Mesenteric fat pad (tissue), 1 donor: ENCODE measurements at regions not wholly inside any gene's neighbourhood (a gene's known extent, or its start where the extent isn't known, plus 50 kb on each side); places are given as distances from the start of the nearest gene placed in this dataset.

Source experiments
- DNase-seq: peaks from one replicate; pipeline ENCODE4 v3.0.0-alpha.2; 2020; ENCODE audit warnings: low spot score
- donor health status: DM: yes; HTN: yes; CAD: no.

DNA sequence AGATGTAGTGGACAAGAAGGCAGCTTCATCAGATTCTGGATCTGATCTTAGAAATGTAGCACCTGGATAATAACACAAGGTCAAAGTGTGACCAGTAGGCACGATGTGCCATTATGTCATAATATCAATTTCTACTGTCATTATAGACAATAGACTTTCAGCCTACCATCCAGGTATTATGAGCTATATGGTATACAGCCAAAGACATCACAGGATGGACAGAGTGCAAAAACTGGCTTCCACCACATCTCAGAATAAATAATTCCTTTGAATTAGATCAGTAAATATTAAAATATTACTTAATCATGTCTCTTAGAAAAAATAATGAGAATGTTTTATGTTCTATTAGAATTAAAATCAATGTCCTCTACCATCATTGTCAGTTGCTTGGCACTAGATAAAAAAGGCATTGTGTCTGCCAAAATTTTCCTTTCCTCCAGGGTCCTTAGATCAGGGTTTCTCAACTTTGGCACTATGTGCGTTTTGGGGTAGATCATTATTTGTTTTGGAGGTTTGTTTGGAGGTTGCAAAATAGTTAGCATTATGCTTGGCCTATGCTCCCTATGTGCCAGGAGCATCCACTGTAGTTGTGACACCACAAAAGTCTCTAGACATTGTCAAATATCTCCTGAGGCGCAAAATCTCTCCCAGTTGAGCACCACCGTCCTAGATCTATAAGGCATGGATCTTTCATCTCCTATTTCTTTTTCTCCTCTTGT is 86.7 kb upstream of the NRIP1 start:
- no peak for DNase-seq

DNA sequence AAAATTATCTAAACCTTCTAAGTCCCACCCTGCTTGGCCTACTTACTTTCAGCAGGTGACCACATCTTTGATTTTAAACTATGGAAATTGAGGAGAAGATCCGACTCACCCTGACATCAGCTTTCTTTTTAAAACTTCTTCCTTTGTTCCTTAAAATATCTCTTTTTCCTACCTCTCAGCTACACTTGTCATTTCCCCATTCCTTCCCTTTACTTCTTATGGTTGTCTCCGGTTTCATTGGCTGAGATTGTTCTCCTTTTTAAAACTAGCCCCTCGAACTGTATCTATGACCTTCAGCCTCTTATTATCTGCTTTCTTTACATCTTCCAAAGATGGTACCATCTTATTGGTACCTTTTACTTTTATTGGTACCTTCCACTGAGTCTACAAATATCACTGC is 87.8 kb upstream of the NRIP1 start:
- DNase-seq: no peak

DNA sequence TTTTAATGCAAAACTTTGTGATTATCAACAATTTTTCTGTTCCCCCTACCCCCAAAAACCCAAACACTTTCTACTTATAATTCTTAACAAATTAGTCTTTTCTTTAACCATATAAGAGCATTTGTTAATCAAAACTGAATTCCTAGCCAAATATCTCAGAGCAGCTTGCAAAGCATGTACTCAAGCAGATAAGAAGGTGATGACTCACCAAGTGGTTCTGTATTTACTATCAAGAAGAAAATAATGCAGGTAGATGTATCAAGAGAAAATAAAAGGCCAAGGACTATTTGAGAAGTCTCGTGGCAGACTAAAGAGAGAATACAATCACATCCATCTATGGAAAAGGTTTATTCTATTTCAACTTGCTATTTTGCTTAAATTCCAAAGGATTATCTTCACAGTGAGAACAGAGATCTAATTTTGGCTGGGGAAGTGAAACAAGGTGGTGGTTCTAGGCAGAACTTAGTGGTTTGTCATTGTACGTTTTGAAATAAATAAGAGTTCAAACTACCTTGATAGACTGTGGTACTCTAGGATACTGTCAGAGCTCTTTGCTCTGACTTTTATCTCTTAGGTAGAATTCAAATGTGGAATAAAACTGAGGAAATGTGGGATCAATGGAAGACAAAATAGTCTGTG is 94.7 kb upstream of the NRIP1 start:
- no peak for DNase-seq

DNA sequence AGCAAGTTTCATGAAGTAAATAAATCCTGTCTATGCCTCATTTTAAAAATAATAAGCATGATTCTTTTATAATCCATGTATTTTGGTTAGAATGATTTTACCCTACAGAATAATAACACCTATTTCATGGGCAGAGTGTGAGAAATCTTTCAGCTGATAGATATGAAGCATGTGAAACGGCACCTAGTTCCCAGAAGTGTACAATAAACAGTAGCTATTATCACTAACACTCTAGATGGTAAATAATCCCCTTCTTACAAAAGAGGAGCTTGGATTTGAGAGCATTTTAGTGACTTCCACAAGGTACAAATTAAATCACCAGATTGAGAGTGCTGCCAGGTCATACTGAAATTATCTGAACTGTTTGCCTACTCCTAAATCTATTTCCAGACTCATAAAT is 95.3 kb upstream of the NRIP1 start:
- DNase-seq: no peak

DNA sequence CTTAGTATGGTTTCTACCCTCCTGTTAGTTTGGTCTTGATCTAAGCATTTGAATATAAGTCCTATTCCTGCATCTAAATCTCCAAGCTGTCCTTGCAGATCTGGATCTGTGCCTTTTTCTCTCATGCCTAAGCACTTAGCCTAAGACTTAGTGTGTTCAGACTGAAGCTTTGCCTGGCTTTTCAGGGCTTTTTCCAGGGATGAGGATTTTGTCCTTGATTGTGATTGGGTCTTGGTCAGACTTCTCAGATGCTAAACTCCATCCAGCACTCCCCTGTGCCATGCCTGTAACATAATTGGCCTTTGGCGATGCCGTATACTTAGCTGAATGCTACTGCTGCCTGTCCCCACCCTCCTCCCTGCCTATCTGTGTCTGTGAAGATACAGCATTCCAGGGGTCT is 98.1 kb upstream of the NRIP1 start:
- no peak for DNase-seq

DNA sequence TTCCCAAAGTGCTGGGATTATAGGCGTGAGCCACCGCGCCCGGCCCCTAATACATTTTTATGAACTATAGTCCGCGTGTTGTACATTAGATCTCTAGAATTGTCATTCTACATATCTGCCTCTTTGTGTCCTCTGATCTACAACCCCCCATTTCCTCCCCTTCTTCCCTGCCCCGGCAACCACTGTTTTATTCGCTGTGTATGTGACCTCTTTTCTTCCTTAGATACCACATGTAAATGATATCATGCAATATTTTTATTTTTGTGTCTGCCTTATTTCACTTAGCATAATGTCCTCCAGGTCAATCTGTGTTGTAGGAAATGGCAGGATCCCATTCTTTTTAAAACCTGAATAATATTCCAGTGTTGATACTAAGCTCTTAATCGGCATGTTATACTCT is 99.5 kb upstream of the NRIP1 start:
- DNase-seq: no peak

DNA sequence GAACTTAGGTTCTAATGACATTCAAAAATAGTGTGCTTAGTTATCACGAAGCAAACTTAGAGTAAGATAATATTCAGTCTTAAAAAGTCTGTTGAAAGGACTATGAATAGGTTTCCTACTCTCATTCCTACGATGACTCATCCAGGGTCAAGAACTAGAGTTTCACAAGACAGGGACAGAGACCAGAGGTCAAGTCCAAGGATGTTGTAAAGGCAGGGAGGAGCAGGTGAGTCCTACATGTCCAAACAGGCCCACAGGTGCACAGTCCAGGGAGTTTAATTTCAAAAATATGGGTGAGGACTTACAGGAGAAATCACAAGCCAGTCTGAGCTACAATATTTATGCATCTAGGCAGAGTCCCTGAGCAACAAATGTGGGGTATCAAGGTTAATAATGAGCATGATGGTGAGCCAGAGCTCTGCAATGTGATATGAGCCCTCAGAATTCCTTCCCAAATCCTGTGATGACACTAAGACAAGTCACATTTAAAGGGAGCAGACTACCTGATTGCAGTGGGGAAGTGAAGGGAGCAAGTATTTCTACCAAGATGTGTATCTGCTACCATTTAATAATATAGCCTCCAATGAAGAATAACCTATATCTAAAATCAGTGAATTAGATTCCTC is 100.0 kb upstream of the NRIP1 start:
- no peak for DNase-seq

DNA sequence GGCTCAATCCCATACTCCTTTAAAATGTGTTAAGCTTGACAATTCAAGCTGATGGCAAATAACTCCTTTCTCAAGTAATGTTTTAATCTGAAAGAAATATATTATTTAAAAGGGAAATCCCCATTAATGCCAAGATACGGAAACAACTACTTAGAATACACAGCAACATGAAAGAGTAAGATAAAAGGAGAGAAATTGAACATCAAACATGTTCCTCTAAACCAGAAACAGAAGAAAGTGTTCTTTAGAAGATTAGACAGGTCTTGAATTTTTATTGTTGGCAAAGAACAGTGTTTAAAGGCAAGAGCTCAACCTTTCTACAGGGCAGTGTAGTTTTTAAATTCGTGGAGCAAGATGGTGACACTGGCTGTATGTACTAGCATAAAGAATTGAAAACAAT is 105.8 kb upstream of the NRIP1 start:
- no peak for DNase-seq

DNA sequence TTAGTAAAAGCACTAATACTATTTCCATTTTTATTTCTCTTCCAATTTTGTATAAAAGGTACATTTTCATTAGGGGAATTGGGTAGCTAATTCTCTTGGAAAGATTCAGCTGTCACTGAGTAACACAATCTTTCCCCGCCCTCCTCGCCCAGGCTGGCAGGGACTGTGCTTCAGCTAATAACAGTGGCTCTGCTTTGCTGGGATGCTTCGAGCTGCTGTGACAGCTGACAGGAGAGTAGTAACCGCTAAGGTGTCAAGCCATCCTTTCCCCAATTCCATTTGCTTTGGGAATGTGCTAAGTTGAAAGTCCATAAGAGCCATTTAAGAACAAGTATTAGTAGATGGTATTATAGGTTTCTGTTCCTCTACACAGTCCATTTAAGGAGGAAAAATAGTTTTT is 106.7 kb upstream of the NRIP1 start:
- no peak for DNase-seq

DNA sequence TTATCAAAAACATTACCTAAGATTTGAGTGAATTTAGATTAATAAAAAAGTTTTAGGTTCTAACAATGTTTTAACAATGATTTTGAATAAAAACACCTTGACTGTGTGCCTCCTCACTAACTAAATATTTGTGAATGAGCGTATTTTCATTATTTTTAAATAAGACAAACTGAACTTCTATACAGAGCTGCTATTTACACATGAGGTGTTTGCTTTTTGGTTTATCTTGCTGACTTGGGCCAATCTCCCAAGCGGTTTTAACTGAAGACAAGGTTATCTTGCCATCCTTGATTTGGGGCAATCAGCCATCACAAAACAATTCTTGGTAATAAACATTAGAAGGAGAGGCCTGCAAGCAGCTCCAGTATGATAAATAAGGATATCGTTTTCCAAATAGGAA is 108.2 kb upstream of the NRIP1 start:
- DNase-seq: no peak

DNA sequence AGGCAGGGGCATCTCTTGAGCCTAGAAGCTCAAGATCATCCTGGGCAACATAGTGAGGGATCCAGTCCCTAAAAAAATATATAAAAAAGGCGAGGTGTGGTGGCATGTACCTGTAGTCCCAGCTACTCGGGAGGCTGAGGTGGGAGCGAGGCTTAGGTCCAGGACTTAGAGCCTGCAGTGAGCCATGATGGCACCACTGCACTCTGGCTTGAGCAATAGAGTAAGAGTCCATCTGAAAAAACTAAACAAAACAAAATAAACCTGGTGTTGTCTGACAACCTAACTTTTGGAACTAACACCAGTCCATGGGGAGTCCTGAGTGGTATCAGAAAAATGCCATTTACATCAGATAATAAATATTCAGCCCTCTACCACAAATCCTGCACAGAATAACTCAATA is 110.1 kb upstream of the NRIP1 start:
- no peak for DNase-seq

DNA sequence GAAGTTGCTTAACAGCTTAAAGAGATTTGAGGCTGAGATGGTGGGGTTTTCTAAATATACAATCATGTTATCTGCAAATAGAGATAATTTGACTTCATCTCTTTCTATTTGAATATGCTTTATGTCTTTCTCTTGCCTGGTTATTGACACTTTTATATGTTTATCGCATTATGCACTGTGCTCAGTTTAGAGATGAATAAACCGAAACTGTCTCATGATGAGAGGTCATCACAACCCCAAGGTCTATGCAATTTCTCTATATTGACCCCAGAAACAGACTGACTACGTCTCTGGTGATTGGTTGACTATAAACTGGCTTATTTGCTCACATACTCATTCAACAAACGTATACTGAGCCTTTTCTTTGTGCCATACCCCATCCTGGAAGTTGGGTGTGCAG is 117.9 kb upstream of the NRIP1 start:
- no peak for DNase-seq

DNA sequence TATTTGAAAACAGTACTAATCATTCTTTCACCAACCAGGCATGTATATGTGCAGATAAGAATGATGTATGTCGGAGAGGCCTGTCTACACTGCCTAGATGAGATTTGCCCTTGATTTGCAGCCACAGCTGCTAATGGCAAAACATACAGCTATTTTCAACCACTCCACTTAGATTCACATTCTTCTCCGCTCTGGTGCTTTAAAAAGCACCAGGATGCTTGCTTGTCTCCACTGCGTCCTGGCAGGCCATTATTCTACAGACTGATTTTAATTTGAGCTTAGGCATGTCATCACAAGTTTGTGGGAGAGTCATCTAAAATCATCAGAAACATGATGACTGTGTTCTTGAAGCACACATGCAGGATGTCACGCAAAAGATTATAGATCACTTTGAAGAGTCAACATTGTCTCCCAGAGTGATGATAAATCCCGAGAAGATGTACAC is 119.0 kb upstream of the NRIP1 start:
- DNase-seq: no peak

DNA sequence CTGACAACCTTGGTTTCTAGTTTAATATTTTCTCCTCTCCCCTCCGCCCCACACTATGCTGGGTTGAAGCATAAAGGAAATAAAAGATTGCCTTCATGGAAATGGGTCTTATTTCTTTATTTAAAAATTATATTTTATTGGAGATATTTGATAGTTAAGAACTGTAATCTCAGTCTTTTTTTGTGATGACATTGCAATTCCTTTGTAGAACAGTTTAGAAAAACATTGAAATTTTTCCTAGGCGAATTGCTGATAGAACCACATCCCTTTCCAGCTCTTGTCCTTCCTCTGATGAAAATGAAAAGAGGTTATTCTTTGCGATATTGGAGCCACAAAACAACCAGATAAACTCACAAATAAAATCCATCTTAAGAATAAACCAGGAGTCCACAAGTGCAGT is 125.6 kb upstream of the NRIP1 start:
- DNase-seq: no peak

DNA sequence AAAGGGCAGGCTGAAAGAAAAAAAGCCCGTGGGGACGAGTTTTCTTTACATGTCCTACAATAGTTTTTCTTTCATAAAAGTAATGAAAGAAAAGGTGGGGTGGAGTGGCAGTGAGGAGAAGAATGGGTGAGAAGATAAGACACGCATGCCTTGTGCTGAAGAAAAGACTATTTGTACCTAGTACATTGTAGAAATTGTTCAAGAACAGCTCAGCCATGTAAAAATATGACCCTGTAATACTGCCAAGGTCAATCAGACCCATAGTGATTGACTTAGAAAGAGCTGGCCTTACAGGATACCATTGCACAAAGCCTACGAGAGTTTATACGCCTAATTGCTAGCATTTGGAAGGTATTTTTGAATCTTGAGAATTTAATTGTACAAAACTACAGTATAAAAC is 126.0 kb upstream of the NRIP1 start:
- DNase-seq: no peak

DNA sequence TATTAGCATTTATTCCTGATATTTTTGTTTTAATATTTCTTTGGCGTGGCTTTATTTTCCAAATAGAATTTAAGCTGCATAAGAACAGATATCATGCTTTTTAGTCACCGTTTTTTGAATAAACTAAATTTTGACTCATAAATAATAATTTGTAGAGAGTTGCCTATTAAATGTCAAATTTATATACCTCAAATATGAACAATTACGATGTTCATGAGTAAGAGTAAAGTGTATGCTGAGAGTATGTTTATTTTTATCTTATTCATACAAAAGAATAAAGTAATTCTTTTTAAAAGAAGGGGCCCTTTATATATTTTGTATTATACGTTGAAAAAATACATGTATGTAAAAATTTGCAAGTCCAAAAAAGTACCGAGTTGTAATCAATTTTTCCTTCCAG is 126.5 kb upstream of the NRIP1 start:
- no peak for DNase-seq

DNA sequence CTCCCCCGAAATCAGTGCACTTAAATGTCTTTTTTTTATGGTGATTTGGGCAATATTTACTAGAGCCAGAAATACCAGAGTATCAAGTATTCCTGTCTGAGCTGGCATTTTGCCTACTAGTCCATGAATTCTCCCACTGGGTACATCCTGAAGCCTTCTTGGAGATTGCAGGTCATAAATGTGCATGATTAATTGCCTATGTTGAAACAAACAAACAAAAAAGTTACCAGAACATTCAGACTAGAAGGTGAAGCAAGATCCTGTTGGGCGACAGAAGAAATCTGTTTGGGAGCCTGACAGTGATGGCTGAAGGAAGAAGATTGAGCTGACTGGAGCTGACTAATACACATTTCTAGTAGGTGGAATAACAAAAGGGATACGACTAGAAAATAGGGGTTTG is 127.4 kb upstream of the NRIP1 start:
- no peak for DNase-seq

DNA sequence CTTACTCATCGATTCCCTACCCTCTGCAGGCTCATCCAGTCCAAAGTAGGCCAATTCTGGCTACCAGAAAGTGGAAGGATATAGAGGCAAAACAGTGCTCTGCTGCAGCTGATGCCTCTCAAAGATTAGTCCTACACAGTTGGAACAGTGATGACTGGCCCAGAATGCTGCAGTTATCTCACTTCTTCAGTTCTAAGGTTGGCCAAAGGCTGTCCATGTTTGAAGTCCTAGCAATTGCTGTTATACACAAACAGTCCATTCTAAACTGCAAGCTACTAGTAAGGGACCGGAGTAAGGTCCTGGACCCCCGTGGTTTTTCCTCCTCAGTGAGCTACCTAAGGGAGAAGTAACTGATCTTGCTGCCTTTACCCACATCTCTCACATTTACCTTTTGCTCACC is 129.1 kb upstream of the NRIP1 start:
- DNase-seq: no peak

DNA sequence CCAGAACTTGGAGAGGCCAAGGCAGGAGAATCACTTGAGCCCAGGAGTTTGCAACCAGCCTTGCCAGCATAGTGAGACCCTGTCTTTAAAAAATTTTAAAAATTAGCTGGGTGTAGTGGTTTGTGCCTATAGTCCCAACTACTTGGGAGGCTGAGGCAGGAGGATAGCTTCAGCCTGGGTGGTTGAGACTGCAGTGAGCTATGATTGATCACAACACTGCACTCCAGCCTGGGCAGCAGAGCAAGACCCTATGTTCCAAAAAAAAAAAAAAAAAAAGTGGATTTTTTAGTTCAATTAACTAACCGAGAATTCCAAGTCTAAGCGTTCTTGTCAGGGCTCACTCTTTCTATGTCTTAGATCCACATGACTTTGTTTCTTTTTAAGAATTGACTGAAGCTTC is 130.3 kb upstream of the NRIP1 start:
- no peak for DNase-seq

DNA sequence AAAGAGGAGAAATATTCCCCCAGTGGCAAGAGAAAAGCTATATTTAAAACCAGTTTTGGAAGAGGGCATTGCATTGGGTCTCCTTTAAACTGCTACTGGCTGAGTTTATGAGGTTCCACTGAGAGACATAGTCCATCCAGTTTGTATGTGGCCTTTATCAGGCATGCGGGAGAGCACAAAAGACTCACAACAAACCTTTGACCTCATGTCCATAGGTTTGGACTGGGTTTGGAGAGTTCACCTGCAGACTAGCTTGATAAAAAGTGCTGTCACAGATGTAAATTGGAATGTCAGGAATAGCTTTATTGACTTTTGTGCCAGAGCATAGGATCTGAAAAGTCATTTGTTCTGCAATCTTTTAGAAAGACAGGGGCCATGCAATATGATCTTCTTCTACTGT is 131.0 kb upstream of the NRIP1 start:
- DNase-seq: no peak

DNA sequence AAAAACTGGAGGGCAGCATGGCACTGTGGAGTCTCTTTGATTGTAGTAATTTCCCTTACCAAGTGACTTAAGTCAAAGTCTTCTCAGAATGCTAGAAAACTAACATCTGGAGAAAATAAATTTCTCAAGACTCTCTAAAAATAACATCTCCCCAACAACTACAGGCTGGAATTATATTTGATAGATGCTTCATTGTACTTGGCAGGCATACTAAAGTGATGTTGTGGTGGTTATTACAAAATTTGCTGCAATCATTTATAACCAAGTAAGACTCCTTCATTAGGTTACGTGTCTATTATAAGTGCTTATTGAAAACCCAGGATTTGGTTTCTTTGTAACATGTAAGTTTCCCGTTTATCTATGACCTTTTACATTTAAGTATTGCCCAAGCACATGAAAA is 132.9 kb upstream of the NRIP1 start:
- no peak for DNase-seq

DNA sequence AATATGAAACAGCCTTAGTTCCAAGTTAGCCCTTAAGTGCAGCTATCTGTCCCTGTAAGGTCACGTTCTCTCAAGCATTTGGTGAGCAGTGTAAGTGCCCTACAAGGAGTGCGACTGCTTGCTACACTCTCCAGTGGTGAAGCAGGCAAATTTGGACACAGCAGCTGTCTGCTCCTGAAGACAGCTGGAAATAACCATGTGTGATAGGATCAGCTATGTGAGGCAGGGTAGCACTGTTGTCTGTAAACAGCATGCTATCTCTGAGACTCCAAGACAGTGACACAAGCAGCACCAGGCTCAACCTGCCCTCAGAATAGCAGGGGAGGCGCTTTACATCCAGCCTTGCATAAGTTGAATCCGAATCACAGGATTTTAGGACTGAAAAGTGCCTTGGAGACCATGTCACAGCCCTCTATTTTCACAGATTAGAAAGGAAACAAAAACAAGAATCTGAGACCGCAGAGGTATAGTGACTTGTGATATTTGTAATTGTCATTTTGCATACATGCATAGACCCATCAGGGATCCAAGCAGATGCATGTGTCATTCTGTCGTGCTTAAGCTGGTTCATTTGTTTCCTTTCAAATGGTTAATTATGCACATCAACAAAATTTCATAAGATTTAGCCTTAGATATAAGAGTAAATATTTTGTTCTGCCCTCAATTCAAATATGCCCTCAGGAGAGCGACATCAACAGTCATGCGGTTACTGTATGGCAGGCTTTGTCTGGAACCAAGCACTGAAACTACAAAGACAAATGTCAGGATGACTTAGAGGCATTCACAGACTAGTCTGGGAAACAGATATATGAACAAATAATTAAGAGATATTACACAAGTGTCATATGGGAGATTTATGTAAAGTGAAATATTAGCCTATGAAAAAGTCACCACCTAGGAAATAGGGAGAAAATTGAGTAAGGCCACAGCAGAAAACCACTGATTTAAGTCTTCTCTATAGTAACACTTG is 134.9 kb upstream of the NRIP1 start:
- no peak for DNase-seq
